Mesenchymal stem cell (in vitro differentiated cells and primary cell): ENCODE measurements at regions not wholly inside any gene's neighbourhood (a gene's known extent, or its start where the extent isn't known, plus 50 kb on each side); places are given as distances from the start of the nearest gene placed in this dataset.

Experiments used
- DNase-seq: peaks from one replicate; pipeline ENCODE4 v3.0.0-alpha.2; 2013
- H2AFZ ChIP-seq: one replicate; pipeline ENCODE4 v1.6.1; 2013; ENCODE audit warnings: low read depth, mild to moderate bottlenecking, control low read depth, inconsistent platforms, low read length, moderate library complexity
- H2AK5ac ChIP-seq: 2 replicates; pipeline ENCODE4 v1.6.1; 2013; ENCODE audit warnings: low read length, moderate library complexity, mild to moderate bottlenecking, inconsistent platforms; ENCODE audit not compliant: severe bottlenecking
- H2BK120ac ChIP-seq: one replicate; pipeline ENCODE4 v1.6.1; 2013; ENCODE audit warnings: low read depth, mild to moderate bottlenecking, inconsistent platforms, low read length, moderate library complexity
- H2BK12ac ChIP-seq, 2 experiments: one replicate each; pipeline ENCODE4 v1.6.1; 2013; ENCODE audit warnings: inconsistent platforms in 2 of 2, low read length in 2 of 2, mild to moderate bottlenecking in 2 of 2, moderate library complexity in 2 of 2, control low read depth in 1 of 2
- H2BK15ac ChIP-seq: one replicate; pipeline ENCODE4 v1.6.1; 2013; ENCODE audit warnings: mild to moderate bottlenecking, low read depth, inconsistent platforms; ENCODE audit not compliant: poor library complexity, severe bottlenecking
- H2BK5ac ChIP-seq: 2 replicates; pipeline ENCODE4 v1.6.1; 2013; ENCODE audit warnings: low read depth, mild to moderate bottlenecking, low read length, control low read depth, inconsistent platforms; ENCODE audit not compliant: poor library complexity, severe bottlenecking
- H3K14ac ChIP-seq, 2 experiments: one replicate each; pipeline ENCODE4 v1.6.1; 2013; ENCODE audit warnings: inconsistent platforms in 2 of 2, low read length in 2 of 2, control low read depth in 1 of 2, mild to moderate bottlenecking in 1 of 2, moderate library complexity in 1 of 2
- H3K18ac ChIP-seq, 2 experiments: one replicate each; pipeline ENCODE4 v1.6.1; 2013; ENCODE audit warnings: inconsistent platforms in 2 of 2, low read length in 2 of 2, control low read depth in 1 of 2, low read depth in 1 of 2, mild to moderate bottlenecking in 1 of 2
- H3K23ac ChIP-seq, 2 experiments: one replicate each; pipeline ENCODE4 v1.6.1; 2013; ENCODE audit warnings: inconsistent platforms in 2 of 2, low read length in 2 of 2, mild to moderate bottlenecking in 2 of 2, moderate library complexity in 2 of 2, control low read depth in 1 of 2
- H3K27ac ChIP-seq: 2 replicates; pipeline ENCODE4 v1.5.1; 2013; ENCODE audit warnings: mild to moderate bottlenecking, moderate library complexity, low read length, control low read depth, inconsistent platforms; ENCODE audit not compliant: poor library complexity, severe bottlenecking
- H3K27me3 ChIP-seq, 2 experiments: 2 replicates each; pipeline versions ENCODE4 v1.6.1 to v1.7.0; 2013; ENCODE audit warnings: low read length in 2 of 2, mild to moderate bottlenecking in 2 of 2, moderate library complexity in 2 of 2, control low read depth in 1 of 2, inconsistent platforms in 1 of 2; ENCODE audit not compliant: control insufficient read depth in 1 of 2, insufficient read depth in 1 of 2
- H3K36me3 ChIP-seq, 2 experiments: 2 replicates each; pipeline versions ENCODE4 v1.6.1 to v1.7.0; 2013; ENCODE audit warnings: low read length in 2 of 2, control low read depth in 1 of 2, inconsistent platforms in 1 of 2, low read depth in 1 of 2, mild to moderate bottlenecking in 1 of 2; ENCODE audit not compliant: insufficient read depth in 2 of 2, control insufficient read depth in 1 of 2
- H3K4ac ChIP-seq, 2 experiments: one replicate each; pipeline ENCODE4 v1.6.1; 2013; ENCODE audit warnings: inconsistent platforms in 2 of 2, low read length in 2 of 2, mild to moderate bottlenecking in 2 of 2, moderate library complexity in 2 of 2, control low read depth in 1 of 2, low read depth in 1 of 2
- H3K4me1 ChIP-seq: 2 replicates; pipeline ENCODE4 v1.6.1; 2013; ENCODE audit warnings: low read depth, low read length, control low read depth; ENCODE audit not compliant: control insufficient read depth, insufficient read depth
- H3K4me2 ChIP-seq: 2 replicates; pipeline ENCODE4 v1.6.1; 2013; ENCODE audit warnings: low read length, mild to moderate bottlenecking, inconsistent platforms; ENCODE audit not compliant: poor library complexity, severe bottlenecking
- H3K4me3 ChIP-seq, 2 experiments: 2 replicates each; pipeline versions ENCODE4 v1.5.1 to v1.7.0; 2013; ENCODE audit warnings: low read length in 2 of 2, mild to moderate bottlenecking in 2 of 2, control low read depth in 1 of 2, low read depth in 1 of 2; ENCODE audit not compliant: insufficient read depth in 1 of 2
- H3K79me1 ChIP-seq: replicated peaks from 2 replicates; pipeline ENCODE4 v1.6.1; 2013; ENCODE audit warnings: mild to moderate bottlenecking, control low read depth, low read length, inconsistent platforms; ENCODE audit not compliant: poor library complexity, severe bottlenecking
- H3K9ac ChIP-seq: 2 replicates; pipeline ENCODE4 v1.7.0; 2013; ENCODE audit warnings: mild to moderate bottlenecking, low read length, moderate library complexity
- H3K9me3 ChIP-seq: 2 replicates; pipeline ENCODE4 v1.7.0; 2013; ENCODE audit warnings: mild to moderate bottlenecking, low read length; ENCODE audit not compliant: control insufficient read depth
- H4K8ac ChIP-seq: one replicate; pipeline ENCODE4 v1.6.1; 2013; ENCODE audit warnings: inconsistent platforms, mild to moderate bottlenecking, low read length, moderate library complexity
- H4K91ac ChIP-seq: one replicate; pipeline ENCODE4 v1.6.1; 2013; ENCODE audit warnings: mild to moderate bottlenecking, low read length, inconsistent platforms
- WGBS: methylation state at CpG from one replicate; pipeline ENCODE4 v1.1.7; 2013; ENCODE audit warnings: mixed read lengths; 5-methylcytosine and 5-hydroxymethylcytosine counted together

DNA sequence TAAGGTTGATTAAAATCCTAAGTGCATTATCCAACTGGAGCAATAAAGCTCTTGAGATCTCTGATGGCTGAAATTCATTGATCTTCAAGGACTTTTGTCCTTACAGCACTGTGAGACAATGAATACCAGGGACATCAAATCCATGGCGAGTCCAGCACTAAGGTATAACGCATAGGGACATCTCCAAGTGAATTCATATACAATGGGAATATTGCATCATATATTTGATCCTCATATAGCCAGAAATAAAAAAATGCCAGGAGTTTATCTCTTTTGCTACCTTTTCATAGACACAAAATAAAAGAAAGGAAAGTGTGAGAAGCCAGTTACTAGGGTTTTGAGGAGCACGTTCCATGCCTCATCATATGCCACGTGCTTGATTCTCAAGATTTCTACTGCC is 112.5 kb upstream of the CDH13 start:
- no peak overlapping the region for H3K18ac ChIP-seq
- H2BK5ac ChIP-seq = no peak overlapping the region
- no peak overlapping the region for H2AFZ ChIP-seq
- H3K4me1 ChIP-seq = no peaks in the 10 kb centered on the region
- H3K79me1 ChIP-seq = no peaks in the 10 kb centered on the region
- no peak for DNase-seq
- WGBS = 89% methylated on average over 2 of the region's 4 CpGs
- H3K9ac ChIP-seq = no peak overlapping the region
- H3K36me3 ChIP-seq = no peaks in the 10 kb centered on the region
- H3K23ac ChIP-seq = no peak overlapping the region
- no peak overlapping the region for H2BK120ac ChIP-seq
- H2AK5ac ChIP-seq = no peak overlapping the region
- no peak overlapping the region for H3K14ac ChIP-seq
- no peak overlapping the region for H3K4me2 ChIP-seq
- no peak overlapping the region for H4K91ac ChIP-seq
- no peak overlapping the region for H3K27ac ChIP-seq
- H2BK15ac ChIP-seq = no peak overlapping the region
- H3K27me3 ChIP-seq = peaks cover 3 to 22% of the 10 kb centered on the region in 2 experiments
- H3K9me3 ChIP-seq = no peaks in the 10 kb centered on the region
- no peak overlapping the region for H2BK12ac ChIP-seq
- H3K4ac ChIP-seq = no peak overlapping the region
- H3K4me3 ChIP-seq = no peak overlapping the region
- no peak overlapping the region for H4K8ac ChIP-seq

DNA sequence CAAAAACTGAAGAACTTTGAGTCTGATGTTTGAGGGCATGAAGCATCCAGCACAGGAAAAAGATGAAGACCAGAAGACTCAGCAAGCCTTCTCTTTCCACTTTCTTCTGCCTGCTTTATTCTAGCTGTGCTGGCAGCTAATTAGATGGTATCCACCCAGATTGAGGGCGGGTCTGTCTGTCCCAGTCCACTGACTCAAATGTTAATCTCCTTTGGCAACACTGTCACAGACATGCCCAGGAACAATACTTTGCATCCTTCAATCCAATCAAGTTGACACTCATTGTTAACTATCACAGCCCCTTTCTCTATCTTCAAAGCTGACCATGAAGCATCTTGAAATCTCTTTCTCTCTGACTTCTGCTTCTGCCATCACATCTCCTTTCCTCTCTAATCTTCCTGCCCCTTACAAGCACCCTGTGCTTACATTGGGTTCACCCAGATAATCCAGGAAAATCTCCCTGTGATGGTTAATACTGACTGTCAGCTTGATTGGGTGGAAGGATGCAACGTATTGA is 115.9 kb upstream of the CDH13 start:
- no peak for DNase-seq
- Histone ChIP-seq H3K4me3 (no peak overlapping the region), H3K4ac (no peak overlapping the region), H3K36me3 (no peaks in the 10 kb centered on the region), H2AK5ac (no peak overlapping the region), H4K8ac (no peak overlapping the region), H3K14ac (no peak overlapping the region), H2BK15ac (no peak overlapping the region), H3K18ac (no peak overlapping the region), H3K27me3 (peaks cover 0 to 10% of the 10 kb centered on the region in 2 experiments), H2AFZ (no peak overlapping the region), H3K79me1 (no peaks in the 10 kb centered on the region), H3K27ac (no peak overlapping the region), H2BK5ac (no peak overlapping the region), H3K9me3 (peaks cover 11% of the 10 kb centered on the region), H3K4me1 (no peaks in the 10 kb centered on the region), H3K4me2 (no peak overlapping the region), H3K9ac (no peak overlapping the region), H3K23ac (no peak overlapping the region), H4K91ac (no peak overlapping the region), H2BK12ac (no peak overlapping the region), H2BK120ac (no peak overlapping the region)
- 86% methylated on average over 2 of the region's 2 CpGs for WGBS

DNA sequence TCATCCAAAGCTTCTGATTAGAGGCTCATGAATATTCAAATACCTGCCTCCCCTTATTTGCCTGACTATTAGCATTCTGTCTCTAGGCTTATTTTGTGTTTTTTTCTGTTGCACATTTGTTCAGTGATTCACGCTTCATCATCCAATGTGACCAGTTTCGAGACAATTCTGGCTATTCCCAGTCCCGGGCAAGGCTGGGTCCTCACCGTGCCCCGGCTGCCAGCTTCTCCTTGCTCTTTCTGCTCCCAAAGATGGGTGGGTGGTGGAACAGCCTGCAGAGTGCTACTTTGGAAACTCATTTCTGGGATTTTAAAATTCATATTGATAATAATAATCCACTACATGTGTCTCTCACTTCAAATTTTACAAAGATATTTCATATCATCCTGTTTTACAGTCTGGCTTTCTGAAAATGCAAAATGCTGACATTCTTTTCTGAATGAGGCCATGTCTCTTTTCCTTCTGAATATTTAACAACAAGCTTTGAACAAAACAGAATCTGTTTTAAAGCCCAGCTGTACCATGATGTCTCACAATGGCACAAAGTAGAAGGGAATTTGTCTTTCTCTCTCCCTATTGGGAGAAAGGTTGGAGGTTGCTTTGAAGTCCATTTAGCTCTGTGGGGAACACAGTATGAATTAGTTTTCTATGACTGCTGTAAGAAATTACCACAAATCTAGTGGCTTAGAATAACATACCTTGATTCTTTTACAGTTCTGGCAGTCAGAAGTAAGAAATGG is 116.9 kb upstream of the CDH13 start:
- peaks cover 0 to 19% of the 10 kb centered on the region in 2 experiments for H3K27me3 ChIP-seq
- H2AK5ac ChIP-seq = no peak overlapping the region
- H3K4me3 ChIP-seq = no peak overlapping the region
- H4K8ac ChIP-seq = no peak overlapping the region
- no peak overlapping the region for H3K27ac ChIP-seq
- H2BK5ac ChIP-seq = no peak overlapping the region
- H3K79me1 ChIP-seq = no peaks in the 10 kb centered on the region
- no peak overlapping the region for H3K14ac ChIP-seq
- no peaks in the 10 kb centered on the region for H3K36me3 ChIP-seq
- no peak overlapping the region for H3K18ac ChIP-seq
- H3K9ac ChIP-seq = no peak overlapping the region
- H3K4me2 ChIP-seq = no peak overlapping the region
- DNase-seq = no peak
- no peak overlapping the region for H2BK120ac ChIP-seq
- H3K4me1 ChIP-seq = no peaks in the 10 kb centered on the region
- no peak overlapping the region for H2AFZ ChIP-seq
- no peak overlapping the region for H3K23ac ChIP-seq
- no peak overlapping the region for H4K91ac ChIP-seq
- no peak overlapping the region for H2BK12ac ChIP-seq
- H2BK15ac ChIP-seq = no peak overlapping the region
- H3K9me3 ChIP-seq = peaks cover 11% of the 10 kb centered on the region
- WGBS = 89% methylated on average over 3 of the region's 5 CpGs
- no peak overlapping the region for H3K4ac ChIP-seq

DNA sequence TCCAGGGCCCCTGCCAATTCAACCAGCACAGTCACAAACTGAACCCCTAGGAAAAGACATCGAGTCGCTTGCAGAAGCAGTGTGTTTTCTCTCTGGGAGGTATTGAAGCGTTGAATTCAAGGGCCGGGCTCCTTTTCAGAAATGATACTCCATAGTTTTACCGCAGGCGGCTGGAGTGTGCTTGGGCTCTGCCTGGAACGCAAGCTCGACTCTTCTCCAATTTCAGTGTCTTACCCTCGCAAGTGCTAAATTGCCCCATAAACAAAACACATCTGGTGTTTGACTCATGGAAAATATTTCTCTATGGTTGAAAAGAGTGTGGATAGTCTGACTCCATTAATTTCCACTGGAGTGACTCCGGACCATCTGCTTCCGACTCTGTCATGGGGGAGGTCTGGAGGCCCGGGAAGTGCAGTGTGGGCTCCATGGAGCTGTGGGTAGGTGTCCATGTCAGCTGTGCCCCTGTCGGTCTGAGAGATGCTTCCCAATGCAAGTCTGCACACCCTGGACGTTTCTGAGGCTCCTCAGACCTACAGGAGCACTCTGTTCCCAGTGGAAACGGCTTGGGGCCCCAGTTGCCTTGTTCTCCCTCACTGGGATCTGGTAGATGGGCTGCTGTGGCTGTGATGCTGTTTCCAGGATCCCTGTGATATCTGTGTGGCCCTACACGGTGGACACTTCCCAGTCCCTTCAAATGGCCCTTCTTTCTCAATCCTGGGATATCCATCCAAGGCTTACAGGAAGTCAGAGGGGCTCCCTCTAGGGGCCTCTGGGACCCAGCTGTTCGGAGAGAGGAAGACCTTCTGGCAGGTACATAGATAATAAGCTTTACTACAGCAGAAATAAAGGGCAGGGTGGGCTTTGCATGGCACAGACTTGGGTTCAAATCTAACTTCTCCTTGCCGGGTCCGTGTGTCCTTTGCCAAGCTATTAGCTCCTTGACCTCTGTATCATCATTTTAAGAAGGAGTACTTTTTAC is 119.8 kb upstream of the CDH13 start:
- Histone ChIP-seq H2AFZ (no peak overlapping the region), H3K9me3 (peaks cover 11% of the 10 kb centered on the region), H3K4ac (no peak overlapping the region), H3K4me1 (no peaks in the 10 kb centered on the region), H3K14ac (no peak overlapping the region), H2BK15ac (no peak overlapping the region), H2AK5ac (no peak overlapping the region), H3K27ac (no peak overlapping the region), H3K27me3 (peaks cover 2 to 19% of the 10 kb centered on the region in 2 experiments), H3K18ac (no peak overlapping the region), H4K91ac (no peak overlapping the region), H2BK5ac (no peak overlapping the region), H2BK12ac (no peak overlapping the region), H3K4me3 (no peak overlapping the region), H3K23ac (no peak overlapping the region), H2BK120ac (no peak overlapping the region), H4K8ac (no peak overlapping the region), H3K4me2 (no peak overlapping the region), H3K36me3 (no peaks in the 10 kb centered on the region), H3K9ac (no peak overlapping the region), H3K79me1 (no peaks in the 10 kb centered on the region)
- 67% methylated on average over 16 of the region's 19 CpGs for WGBS
- no peak for DNase-seq
